Femur (tissue), 1 donor: ENCODE measurements at regions not wholly inside any gene's neighbourhood (a gene's known extent, or its start where the extent isn't known, plus 50 kb on each side); places are given as distances from the start of the nearest gene placed in this dataset.
"Not testable (repeated sequence)": the region's sequence is repeated elsewhere in the genome, so short reads cannot be mapped to it uniquely, and the experiment has no call there.

Experiments
- DNase-seq: peaks from one replicate; pipeline ENCODE4 v3.0.0-alpha.2; 2017

- DNase-seq, result no peak
Measured at GRCh38 chr4:14336656-14337055, 665.6 kb upstream of the CPEB2 start.

DNA sequence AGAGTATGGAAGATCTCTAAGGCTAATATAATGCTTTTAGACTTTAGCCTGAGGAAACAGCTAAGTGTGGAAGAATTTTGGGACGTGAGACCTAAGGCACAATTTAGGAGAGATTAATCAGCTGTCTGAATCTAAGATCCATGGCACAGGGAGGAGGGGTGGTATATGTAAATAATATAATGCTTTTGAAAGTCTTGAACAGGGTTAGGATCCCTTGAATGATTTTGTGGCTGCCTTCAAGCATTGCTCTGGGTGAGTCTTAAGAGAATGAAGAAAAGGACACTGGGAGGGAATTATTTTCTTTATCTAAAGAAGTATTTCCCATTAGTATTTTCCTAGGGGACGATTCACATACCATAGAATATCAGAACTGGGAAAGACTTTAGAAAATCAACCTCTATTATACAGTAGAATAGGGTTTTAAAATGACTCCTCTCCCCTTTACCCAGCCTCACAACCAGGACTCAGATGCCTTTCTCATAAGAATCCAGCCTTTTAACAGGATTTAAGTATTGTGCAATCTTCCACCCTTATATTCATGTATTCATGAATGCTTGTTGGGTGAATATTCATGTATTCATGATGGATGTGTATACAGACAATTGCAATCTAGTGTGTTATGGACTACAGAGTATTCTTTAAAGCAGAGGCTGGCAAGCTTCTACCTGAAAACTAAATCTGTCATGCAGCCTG is 664.2 kb upstream of the CPEB2 start:
- DNase-seq, result no peak

GRCh38 chr4:14338585-14339265 is 663.6 kb upstream of the CPEB2 start:
- DNase-seq, result no peak

DNA sequence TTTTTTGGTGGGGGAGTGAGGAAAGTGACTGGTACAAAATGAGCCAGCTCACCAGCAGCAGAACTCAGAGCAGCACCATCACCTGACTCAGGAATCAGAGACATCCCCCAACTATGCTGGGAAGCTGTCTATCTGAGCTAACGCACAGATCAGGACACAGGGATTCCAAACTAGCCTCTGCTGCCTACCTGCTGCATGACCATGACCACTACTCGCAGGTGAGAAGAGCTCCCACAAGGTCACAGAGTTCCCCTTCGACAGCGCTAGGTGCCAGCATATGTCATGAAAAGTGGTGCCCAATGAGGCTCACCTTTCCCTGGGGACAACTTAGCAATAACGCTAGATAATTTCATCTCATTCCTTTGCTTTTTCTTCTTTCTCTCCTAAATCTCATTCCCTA is 662.6 kb upstream of the CPEB2 start:
- DNase-seq, result no peak

DNA sequence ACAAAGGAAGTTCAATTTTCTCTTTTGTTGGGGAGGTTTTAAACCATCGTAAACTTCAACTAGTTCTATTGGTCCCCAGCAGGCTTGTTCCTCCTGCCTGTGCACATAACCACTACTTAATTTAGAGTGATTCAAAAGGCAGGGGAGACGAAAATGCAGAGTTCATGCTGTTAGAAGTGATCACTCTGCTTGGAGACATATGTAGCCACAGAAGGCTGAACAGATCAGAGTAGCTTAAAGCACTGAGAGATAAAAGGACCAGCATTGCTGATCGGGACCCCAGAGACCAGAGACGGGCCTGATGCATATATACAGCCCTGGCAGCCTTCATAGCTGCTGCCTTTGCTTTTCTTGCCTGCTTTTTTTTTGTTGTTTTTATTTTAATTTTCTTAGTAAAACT is 662.0 kb upstream of the CPEB2 start:
- DNase-seq, result no peak

DNA sequence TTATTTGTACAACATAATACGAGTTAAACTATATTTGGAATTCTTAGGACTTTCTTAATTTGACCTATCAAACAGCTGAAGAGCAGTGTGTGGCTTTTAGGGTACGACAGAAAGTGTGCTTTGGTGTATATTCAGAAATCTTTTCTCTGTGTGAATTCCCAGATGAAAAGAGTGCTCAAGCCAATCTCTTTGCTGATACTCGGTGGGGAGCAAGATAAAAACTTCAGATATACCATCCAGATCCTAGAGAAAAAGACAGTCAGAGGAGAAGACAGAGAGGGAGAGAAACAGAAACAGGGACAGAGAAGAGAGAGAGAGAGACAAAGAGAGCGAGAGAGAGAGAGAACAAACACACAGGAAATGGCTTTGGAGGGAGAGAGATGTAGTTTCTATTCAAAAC is 658.3 kb upstream of the CPEB2 start:
- DNase-seq, result no peak

GRCh38 chr4:14345356-14345775 is 656.9 kb upstream of the CPEB2 start:
- no peak for DNase-seq

GRCh38 chr4:14347526-14347925 is 654.8 kb upstream of the CPEB2 start:
- DNase-seq, result no peak

DNA sequence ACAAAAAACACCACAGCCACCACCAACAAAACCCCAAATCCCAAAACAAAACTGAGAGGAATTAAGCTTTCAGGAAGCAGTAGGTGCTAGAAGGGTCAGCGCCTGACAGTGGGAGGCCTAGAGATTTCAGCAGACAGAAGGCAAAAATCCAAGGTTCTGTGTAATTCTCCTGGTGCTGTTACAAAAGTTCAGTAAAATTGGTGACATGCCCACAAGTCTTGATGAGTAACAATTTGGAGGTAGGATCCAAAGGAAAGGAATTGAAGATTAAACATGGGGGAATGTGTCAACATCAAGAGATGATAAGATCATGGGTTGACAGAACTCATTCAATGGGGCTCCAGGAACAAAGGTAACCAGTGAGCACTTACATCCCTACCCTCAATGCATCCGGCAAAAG is 653.8 kb upstream of the CPEB2 start:
- DNase-seq, result no peak

GRCh38 chr4:14358544-14359160 is 643.6 kb upstream of the CPEB2 start:
- not testable (repeated sequence) for DNase-seq

- no peak for DNase-seq
Measured at GRCh38 chr4:14359991-14360390, 642.3 kb upstream of the CPEB2 start.

- DNase-seq, result no peak
Measured at GRCh38 chr4:14361084-14361483, 641.2 kb upstream of the CPEB2 start.

DNA sequence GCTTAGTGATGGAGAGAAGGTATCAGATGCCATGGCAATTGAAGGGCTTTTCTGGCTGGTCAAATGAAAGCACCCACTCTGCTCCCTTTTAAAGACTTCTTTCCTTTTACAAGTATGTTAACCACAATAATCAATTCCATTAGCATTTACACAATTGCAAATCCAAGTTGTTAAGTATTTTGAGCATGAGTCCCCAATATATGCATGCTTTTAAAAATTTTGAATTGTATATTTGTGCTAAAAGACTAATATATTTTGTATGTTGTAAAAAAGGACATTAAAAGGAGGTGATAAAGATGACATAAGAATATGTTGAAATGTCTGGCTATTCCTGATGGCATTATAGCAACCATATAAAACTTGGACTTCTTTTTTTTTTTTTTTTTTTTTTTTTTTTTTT is 639.9 kb upstream of the CPEB2 start:
- no peak for DNase-seq

- no peak for DNase-seq
Measured at GRCh38 chr4:14364953-14365536, 637.2 kb upstream of the CPEB2 start.

DNA sequence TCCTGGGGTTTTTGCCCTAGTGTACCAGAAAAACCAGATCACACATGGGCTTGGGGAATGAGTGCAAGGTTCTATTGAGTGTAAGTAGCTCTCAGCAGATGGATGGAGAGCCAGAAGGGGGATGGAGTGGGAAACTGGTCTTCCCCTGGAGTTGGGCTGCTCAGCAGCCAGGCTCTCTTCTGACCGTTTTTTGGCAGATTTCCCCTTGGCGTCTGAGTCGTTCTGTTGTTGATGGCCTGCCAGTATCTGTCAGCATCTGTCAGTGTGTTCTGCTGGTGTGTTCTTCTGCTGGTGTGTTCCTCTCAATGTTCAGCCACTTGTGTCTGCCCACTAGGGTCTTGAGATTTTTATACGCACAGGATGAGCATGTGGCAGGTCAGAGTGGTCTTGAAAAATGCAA is 633.9 kb upstream of the CPEB2 start:
- DNase-seq, result no peak

- no peak for DNase-seq
Measured at GRCh38 chr4:14371131-14371530, 631.1 kb upstream of the CPEB2 start.

DNA sequence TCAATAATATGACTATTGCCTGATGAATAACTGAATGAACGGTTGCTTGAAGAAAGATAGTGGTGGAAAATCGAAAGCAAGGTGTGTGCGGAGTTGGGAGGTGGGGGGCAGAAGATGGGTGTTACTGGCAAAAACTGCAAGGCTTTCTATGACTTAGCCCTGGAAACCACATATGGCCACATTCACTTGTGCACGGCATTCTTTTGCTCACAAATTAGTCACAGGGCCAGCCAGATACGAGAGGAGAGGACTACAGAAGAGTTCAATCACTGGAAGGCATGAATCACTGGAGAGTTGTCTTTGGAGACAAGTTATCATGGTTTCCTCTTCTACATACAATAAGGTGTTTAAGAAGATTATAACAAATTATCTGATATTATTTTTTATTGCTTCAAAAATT is 626.5 kb upstream of the CPEB2 start:
- no peak for DNase-seq

- no peak for DNase-seq
Measured at GRCh38 chr4:14379183-14379582, 623.1 kb upstream of the CPEB2 start.

- no peak for DNase-seq
Measured at GRCh38 chr4:14383652-14384051, 618.6 kb upstream of the CPEB2 start.

- DNase-seq, result no peak
Measured at GRCh38 chr4:14384824-14385223, 617.5 kb upstream of the CPEB2 start.

GRCh38 chr4:14386196-14386595 is 616.1 kb upstream of the CPEB2 start:
- no peak for DNase-seq

DNA sequence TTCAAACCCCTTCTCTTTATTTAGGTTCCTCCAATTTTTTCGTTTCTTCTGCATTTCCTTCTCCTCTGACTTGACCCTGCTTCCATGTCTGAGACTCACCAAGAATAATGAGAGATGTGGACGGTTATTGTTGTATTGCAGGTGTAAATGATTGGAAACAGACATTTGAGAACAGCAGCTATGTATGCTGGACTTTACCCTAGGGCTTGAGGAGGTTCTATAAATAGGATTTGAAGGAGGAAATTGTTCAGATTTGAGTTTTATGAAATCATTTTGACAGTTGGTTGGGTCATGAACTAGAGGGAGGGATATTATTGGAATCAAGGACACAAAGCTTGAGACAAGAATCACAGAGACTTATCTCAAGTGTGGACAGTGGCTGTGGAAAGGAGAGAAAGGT is 614.6 kb upstream of the CPEB2 start:
- no peak for DNase-seq

- DNase-seq, result no peak
Measured at GRCh38 chr4:14392378-14392777, 609.9 kb upstream of the CPEB2 start.

DNA sequence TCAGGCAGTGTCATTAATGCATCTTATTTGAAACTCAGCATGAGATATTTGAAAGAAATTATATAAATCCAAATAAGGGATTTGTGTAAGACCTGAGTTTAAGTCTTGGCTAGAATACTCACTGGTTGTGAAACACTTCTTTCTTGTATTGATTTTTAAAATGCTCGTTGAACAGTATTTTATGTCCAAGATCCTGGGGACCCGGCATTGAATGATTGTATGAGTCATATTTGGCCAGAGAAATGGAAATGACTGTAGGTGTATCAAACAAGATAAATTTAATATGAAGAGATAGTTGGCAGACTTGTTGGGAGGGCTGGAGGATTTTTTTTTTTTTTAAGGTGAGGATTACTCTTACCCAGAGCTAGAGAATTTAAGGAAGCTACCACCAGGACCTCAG is 606.1 kb upstream of the CPEB2 start:
- DNase-seq, result no peak
